CD4-positive, alpha-beta T cell treated with Interleukin-17A for 1 hour (primary cell): ENCODE measurements at regions not wholly inside any gene's neighbourhood (a gene's known extent, or its start where the extent isn't known, plus 50 kb on each side); places are given as distances from the start of the nearest gene placed in this dataset.

Source experiments
- DNase-seq: peaks from one replicate; pipeline ENCODE4 v3.0.0-alpha.2; 2020

DNA sequence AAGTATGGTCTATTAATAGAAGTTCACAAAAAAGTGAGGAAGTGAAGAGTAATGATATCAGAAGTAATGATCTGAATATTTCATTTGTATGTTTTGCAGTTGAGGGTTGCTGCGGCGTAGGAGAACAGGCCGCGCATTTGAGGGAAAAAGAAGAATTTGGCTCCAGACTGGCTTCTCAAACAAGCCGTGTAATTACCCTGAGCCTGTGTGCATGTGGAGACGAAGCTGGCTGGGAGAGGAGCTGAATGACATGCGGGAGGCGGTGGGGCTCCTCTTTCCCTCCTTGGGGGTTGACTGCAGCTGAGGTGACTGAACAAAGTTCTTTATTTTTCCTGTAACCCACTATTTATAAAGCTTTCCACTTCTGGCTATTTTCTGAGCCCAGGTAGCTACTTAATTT, 115.5 kb upstream of the AFDN start:
- DNase-seq = no peak

GRCh38 chr6:167711768-167712730, 114.7 kb upstream of the AFDN start:
- no peak for DNase-seq

DNA sequence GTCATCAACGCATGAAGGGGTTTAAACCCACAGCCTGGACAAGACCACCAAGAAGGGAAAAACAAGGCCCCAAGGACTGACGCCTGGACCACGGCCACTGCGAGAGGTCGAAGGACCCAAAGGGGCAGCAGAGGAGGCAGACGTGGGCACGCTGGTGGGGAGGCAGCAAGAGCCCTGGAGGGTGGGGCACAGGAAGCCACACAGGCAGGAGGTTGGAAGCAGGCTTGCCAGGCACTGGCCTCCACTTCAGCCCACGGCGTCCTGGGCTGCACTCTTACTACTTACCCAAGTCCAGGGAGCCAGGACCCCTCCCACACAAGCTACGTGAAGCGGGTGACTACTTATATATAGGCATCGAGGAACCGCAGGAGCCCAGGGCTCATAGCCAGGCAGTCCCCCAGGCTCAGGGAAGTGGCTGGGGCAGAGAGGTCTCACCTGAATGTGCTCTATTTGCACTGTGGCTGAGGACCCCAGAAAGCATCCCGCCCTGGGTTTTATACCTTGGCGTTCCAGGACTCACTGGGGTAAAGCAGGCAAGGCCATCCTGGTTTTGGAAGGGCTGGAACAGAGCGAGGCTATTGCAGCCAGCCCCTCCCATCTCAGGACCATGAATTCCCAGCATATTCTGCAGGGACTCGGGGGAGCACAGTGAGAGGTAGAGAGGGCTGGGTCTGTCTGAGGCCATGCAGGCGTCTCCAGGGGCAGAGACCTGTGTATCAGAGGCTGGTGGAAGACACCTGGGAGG, 113.8 kb upstream of the AFDN start:
- DNase-seq = no peak

- DNase-seq = no peak
Observed at GRCh38 chr6:167714152-167714551, 112.6 kb upstream of the AFDN start.

DNA sequence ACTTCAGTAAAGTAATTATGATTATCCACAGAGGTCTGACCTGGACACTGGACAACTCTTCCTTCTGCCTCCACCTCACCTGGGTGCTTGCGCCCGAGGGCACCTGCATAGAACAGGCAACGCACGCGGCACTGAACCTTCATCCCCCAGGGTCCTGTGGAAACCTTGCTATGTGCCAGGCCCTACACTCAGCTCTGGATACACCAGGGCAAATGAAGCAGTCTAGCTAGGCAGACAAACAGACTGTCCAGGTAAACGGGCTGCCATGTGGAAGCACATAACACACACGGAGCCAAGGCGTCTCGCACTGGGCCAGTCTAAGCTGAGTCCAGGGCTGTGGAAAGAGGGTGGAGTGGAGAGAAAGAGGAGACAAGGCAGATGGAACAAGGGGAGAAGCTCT, 109.3 kb upstream of the AFDN start:
- DNase-seq = no peak

DNA sequence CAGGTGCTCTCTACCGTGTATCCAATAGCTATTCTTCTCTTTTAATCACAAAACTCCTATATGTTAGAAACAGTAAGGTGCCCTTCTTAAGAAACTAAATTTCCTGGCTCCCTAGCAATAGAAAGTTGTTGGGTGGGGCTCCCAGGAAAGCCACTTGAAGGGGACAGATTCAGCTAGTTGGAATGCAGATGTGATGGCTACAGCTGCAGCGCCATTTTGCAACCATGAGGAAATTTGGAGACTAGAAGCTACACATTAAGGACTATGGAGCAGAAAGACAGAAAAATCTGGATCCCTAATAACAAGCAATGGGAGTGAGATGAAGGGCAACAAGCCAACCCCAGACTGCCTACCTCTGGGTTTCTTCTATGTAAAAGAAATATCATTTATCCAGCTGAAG, 108.8 kb upstream of the AFDN start:
- no peak for DNase-seq

DNA sequence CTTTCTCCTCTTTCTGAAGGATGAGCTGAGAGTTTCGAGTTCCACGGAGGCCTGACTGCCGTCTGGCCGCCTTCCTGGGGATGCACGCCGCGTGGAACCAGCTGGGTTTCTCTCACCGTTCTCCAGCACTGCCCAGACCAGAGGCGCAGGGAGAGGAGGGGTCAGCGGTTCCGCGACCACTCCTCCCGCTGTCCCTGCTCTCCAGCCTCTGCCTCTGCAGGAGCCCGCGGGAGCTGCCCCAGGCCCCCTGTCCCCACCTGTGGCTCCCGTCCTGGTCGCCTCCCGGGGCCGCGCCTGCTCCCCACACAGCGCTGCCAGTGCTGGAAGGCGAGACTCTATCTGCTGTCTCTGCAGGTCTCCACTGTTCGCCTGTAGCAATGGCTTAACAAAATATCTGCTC, 106.8 kb upstream of the AFDN start:
- DNase-seq = no peak

DNA sequence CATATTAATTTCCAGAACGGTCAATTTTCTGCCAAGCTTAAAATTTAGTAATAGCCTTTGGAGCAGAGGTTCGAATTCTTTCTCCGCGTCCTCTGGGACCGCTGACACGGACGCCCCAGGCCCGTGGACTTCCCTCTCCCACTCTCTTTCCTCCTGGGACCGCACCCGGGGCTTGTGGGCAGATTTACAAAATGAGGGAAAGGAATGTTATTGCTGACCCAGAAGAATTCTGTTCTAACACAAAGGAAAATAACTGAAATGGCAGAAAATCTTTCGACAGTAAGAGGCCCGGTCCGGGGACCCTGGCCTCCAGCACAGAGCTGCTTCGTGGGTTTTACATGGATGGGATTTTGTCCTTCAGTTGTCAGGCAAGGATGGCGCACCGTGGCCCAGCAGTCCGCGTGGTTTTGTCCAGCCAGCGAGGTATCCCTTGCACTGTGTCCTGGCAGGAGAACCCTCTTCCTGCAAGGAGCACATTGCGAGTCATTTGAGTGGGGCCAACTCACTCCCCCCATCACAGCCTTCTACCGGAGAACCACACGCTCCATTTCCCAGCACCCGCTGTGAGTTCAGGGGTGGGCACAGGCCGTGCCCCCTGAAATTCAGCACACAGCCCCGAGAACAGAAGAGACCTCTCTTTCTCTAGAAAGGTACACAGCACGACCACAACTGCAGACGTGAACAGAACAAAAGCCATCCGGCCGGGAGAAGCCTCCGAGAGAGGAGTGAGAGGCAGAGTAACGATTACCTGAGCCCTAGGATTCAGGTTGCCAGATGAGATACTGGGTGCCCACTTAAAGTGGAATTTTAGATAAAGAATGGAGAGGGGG, 106.0 kb upstream of the AFDN start:
- DNase-seq = no peak

DNA sequence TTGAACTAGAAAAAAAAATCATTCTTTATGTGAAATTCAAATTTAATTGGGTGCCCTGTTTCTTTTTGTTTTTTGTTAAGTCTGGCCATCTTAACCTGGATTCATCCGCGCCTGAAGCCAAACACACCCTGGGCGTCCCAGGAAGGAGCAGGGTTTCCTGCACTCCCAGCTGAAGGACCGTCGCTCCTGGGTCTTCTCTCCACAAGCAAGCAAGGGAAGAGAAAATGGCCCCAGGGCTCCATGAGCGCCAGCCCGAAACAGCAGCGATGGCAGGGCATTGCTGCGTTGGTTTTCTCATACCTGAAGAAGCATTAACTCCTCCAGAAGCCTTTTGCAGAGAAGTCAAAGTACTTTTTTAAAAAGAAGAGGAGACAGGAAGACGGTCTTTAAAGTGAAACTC, 105.4 kb upstream of the AFDN start:
- DNase-seq = no peak

DNA sequence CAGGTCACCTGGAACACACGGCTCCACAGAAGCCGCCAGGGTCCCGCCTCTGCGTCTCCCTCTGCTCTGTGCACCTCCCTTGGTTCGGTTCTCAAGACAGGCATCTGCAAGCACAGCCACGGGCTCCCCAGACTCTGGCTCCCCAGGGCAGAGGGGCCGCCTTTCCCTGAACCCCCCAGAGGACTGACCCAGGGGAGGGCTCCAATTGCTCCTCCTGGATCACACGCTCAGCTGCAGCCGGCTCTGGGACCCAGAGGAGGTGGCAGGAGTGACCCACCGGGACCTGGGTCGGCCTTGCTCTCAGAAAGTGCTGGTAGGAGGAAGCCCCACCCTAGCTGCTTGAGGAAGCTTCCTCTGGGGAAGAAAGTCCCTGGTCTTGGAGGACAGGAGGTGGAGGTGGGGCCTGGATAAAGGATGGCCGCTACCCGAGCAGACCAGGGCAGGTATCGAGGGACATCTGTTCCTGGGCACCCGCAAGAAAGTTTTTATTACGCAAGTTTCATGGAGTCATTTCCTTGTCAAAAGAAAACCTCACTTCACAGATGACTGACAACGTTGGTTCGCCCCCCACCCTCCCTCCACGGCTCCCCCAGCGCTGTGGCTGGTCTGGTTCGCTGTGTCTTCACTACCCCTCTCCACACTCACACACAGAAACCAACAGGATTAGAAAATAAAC, 103.9 kb upstream of the AFDN start:
- DNase-seq = no peak

DNA sequence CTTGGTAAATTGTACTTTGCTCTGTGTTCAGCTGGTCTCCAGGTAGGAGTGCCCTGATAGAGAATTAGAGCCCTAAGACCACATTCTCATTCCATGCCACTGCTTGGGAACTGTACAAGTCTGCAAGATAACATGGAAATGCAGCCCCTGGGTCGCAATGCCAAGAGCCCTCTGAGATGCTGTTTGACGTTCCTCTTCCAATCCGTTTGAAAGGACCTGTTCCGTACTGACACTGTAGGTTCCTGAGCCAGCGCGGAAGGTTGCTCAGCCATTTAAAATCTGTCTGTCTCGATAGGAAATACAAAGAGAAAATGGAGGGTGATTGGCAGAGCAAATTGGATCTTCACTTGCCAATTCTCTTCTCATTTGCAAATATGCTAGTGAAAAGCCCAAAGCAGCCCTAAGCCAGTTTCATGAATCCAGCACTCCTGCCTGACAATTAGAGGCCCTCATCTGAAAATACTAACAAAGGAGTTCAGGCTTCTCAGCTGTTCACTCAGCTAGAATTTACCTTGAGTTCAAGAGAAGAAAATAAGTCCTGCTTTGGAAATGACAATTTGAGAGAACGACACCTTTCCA, 100.6 kb upstream of the AFDN start:
- DNase-seq = no peak

GRCh38 chr6:167730441-167730840, 96.3 kb upstream of the AFDN start:
- no peak for DNase-seq

DNA sequence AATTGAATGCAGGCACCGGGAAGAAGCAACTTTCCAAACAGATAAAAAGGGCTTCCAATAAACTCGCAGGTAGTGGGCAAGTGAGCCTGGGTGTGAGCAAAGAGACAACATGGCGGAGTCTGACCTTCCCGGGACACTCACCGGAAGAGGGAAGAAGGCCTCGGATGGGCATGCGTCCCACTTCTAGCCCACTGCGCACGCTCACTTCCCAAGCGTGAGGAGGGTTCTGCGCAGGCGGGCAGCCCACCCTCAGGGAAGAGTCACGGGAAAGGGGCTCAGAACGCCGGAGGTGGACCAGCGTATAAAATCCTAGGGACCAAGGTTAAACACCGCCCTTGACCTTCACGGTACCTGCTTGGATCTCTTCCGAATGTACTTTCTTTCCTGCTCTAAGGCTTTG, 95.5 kb upstream of the AFDN start:
- DNase-seq = no peak

GRCh38 chr6:167731731-167732422, 94.8 kb upstream of the AFDN start:
- no peak for DNase-seq

DNA sequence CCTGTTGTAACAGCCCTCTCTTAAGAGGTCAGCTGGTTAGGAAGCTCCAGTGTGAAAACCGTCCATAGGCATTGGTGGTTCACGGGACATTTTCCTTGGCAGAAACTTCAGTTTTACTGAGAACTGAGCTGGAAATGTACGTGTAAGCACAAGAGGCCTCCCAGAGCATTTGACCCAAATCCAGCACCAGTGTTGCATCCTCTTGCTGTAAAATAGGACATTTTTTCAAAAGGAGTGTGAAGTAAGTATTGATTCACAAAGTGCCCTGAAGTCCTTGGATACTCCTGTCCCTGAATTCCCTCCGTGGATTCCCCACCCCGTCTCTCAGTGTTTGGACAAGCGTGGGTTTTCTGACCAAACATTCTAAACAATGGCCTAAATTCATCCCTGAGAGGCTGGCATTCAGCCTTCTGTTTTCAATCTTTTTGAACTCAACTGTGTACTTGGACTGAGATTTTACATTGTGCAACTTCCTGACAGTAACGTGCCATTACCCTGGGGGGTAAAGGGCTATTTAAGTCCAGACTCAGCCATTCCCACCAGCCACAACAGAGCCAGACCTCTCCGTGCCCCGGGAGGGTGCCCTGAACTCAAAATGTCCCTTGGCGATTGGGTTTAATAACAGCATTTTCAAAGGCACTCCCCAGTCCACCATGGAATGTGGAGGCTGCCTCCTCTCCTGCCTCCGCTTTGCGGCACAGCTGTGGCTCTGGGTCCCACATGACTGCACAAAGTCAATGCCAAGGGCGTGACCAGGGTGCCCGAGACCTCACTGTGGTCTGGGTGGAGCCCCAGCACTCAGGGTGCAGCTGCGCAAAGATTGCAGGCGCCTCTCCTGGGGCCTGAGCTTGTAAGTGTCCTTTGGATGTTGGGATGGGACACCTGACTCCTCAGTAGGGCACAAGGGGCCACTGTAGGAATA, 92.7 kb upstream of the AFDN start:
- DNase-seq = no peak

DNA sequence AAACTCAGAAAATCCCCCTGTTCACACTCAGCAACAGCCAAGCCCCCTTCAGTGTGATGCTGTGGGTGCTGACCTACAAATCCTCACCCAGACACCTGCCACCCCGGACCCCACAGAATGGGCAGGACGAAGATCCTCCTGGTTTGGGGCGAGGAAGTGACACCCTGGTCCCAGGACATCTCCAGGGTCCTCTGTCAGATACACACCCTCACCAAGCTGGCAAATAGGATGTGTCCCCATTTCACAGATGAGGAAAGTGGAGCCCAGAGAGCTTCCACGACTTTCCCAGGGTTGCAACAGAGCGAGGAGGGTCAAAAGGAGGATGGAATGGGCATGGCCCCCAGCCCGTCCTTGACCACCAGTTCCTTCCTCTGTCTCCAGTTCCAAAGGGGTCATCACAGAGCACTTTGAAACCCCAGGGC, 92.0 kb upstream of the AFDN start:
- DNase-seq = no peak

DNA sequence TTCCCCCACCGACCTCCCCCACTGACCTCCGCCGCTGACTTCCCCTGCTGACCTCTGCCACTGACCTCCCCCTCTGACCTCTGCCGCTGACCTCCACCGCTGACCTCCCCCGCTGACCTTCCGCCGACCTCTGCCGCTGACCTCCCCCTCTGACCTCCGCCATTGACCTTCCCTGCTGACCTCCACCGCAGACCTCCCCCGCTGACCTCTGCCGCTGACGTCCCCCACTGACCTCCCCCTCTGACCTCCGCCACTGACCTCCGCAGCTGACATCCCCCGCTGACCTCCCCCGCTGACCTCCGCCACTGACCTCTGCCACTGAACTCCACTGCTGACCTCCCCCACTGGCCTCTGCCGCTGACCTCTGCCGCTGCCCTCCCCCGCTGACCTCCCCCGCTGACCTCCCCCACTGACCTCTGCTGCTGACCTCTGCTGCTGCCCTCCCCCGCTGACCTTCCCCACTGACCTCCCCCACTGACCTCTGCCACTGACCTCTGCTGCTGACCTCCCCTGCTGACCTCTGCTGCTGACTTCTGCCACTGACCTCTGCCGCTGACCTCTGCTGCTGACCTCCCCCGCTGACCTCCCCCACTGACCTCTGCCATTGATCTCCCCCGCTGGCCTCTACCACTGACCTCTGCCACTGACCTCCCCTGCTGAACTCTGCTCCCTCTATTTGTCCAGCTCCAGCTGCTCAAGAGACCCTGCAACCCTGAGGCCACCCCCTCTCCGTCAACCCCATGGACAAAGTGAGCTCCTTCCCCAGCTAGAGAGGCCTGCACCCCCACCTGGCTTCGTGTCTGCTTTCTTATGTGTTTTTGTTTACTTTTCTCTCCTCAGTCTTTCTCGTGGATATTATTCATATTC, 91.4 kb upstream of the AFDN start:
- no peak for DNase-seq

GRCh38 chr6:167735951-167736288, 90.8 kb upstream of the AFDN start:
- no peak for DNase-seq

- DNase-seq = no peak
Observed at GRCh38 chr6:167736486-167737204, 90.1 kb upstream of the AFDN start.
